A204.1 (cell line): ENCODE measurements at regions not wholly inside any gene's neighbourhood (a gene's known extent, or its start where the extent isn't known, plus 50 kb on each side); places are given as distances from the start of the nearest gene placed in this dataset.

Experiments used
- FAIRE-seq: peaks from 2 replicates; lab custom pipeline; 2012; peaks lifted over from hg19 to GRCh38; lab: Jason Lieb, UNC

DNA sequence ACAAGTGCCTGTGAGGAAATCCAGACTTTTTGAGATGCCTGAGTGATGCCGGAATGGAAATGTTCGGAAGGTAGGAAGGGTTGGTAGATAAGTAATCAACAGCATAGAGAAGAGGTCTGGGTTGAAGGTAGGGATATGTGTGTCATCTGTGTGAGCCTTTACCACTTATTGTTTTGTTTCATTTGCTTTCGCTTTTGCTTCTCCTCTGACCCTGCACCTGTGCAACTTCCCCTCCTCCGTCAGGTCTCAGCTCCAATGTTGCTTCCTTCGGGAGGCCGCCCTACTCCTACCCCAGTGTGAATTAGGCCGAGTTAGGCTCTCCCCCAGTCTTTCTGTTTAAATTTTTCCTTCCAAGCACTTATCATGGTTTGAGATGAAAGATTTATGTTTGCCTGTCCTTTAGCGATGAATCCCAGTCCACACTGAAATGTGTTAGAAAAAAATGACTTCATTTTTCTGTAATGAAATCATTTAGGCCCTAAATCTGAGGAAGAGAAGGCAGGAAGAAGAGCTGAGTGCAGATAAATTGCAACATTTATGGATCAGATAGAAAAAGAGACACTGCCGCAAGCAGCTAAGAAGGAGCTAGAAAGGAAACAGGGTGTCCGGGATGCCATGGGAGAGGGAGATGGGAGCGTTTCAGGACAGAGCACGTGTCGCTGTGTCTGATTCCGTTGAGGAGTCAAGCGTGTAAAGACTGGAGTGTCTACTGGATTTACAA is 139.6 kb upstream of the PELI1 start:
- FAIRE-seq: no peak

DNA sequence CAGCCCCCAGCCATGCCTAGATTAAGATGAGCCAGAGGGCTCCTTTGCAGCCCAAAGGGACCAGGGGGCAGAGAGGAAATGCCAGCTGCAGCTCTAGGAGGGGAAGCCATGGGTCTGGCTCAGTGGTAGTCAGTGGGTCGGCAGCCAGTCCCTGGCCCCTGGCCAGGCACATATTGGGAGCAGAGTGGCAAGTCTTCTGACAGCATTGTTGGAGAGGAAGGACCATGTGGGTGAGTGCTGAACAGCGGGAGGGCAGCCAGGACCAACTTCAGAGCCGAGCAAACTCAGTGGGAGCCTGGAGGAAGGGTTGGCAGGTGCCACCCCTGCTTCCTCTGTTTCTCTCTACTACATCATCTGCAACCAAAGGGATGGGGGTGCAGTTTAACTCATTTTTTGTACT is 140.5 kb upstream of the PELI1 start:
- FAIRE-seq: no peak

DNA sequence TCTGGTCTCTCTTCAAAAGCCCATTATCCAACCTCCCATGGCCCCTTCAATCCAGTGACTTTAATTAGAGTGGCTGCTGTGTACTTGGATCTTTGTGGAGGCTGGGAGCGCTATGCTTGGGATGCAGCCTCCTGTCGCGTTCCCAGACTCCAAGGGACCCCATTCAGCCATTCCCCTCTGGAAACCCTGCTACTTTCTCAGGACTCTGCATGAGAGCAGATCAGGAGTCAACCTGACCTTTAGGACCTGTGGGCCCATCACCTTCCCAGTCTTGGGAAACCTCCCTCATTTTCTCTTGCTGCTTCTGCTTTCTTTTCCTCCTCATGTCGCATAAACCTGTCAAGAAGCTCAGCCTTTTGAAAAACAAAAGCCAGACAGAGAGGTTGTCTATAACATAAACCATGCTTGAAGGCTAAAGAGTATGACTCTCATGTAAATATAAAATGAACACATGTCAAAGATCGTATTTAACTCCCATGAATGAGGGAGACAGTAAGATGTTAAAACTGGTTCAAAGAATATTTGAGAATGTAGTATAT is 143.1 kb upstream of the PELI1 start:
- FAIRE-seq: no peak

DNA sequence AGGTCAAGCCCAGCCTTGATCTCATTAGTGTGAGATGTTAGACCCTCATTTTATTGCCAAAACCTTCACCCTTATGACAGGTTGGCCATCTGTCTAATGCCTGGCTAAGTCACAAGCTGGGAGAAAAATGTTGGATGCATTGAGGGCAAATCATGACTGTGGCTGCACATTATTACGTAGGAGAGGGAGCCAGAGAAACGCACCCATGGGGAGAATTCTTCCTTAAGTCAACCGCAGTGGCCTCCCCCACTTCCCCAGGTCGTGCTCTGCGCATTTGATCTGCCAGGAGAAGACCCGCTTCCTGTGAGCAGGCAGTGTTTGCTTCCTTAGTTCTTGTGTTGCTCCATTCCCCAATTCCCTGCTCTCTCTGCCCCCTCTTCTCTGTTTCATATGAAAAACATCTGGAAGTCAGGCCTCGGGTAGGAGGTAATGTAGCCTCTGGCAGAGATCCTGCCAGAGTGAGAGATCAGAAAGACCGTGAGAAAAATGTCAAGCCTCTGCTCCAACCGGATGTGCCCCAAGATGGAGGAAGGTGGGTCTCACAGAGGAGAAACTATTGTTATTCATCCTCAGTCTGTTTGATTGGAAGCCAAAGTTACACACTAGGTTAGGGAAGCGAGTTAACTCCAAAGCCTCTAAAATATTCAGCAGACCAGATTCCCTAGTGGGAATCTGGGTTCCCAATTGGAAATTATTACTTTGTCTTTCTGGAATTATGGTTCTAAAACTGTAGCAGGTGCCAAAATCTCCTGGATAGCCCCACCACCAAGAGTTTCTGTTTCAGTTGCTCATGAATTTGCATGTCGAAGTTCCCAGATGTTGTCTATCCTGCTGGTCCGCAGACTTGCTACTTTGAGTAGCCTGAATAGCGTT is 144.3 kb upstream of the PELI1 start:
- FAIRE-seq: no peak

DNA sequence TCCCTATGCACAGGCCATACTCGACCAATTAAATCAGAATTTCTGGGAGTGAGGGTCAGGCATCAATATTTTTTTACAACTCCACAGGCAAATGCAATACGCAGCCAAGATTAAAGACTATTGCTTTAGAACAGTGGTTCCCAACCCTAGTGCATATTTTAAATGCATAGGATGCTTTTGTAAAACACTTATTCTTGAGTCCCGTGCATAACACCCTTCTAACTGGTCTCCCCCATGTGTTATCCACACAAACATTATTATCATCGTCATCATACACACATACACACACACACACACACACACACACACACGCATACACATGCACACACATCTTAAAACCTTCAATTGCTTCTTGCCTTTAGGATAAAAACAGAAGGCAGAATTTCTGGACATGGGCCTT is 145.0 kb upstream of the PELI1 start:
- no peak for FAIRE-seq

DNA sequence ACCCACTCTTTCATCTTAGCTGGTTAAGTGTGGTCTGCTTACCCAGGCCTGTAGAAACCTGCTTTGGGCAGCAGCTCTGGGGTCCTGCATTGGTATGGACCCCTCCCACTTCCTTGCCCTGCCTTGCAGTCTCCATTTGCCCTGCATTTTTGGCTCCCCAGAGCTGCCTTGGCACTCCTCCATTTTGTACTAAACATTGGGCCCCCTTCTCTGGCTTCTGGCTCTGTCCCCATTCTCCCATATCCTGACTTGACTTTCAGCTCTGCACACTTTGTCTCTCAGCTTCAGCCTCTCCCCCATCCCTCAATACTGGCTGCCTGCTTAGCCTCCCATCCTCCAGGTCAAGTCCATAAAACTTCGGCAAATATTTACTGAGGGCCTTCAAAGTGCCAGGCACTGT is 145.5 kb upstream of the PELI1 start:
- FAIRE-seq: no peak

DNA sequence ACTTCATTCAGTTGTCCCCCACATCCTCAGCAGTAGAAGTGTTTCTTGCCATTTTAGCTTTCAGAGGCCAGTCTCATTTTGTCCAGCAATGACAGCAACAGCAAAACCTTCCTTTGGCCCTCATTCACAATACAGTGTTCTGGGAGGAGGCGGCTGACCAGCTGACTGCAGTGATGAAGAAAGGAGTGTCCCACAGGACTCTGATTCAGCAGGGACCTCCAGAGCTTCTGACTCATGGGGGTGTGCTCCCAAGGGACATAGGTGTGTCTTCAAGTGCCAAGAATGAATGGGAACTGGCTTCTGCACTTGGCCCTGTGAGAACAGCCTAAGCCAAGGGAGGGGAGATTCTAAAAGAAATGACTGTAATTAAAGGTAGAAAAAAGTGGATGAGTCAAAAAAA is 147.0 kb upstream of the PELI1 start:
- no peak for FAIRE-seq

DNA sequence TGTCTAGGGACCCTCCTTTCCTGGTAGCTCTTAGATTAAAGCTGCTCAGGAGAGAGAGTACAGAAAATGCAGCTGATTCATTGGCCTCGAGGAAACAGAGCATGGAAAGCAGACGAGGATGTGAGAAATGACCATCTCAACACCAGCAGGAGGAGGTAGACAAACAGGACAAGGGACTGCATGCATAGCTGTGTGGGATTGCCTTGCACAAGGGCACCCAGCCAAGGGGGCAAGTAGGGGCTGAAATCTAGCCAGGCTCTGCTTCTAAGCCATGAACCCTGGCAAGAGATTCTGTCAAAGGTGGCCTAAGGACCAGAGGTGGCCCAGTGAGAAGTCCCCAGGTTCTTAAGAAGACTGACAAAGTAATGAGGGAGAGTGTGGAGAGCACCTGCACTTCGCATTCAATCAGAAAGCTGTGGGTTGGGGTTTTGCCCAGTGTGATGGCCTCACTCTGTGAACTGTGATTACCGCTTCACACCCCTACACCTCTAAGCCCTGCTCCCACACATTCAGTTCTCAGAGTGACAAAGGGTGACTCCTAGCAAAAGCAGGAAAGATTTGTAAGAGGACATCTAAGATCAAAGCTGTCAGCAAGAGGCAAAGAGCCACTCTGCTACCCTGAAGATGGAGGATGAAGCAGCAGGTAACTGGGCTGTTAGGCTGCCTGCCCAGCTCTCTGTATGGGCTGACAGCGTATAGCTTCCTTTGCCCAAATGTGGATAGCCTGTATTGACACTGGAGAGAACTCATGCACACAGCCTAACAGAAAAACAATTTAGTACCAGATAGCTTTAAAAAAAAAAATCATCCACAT is 151.3 kb upstream of the PELI1 start:
- no peak for FAIRE-seq

DNA sequence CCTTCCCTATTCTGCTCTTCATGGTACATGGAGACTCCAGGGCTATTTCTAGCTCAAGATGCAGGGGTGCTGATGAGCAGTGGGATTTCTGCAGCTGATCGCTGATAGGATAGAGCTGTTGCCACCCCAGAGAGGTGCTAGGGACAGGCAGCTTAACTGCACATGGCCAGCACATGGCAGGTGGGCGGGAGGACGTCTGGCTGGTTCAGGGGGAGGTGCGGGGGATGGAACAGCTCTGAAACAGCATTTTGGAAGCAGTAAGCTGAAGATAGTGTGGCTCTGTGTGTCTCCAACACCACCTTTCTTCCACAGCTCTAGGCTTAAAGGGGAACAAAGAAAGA is 151.9 kb upstream of the PELI1 start:
- no peak for FAIRE-seq

DNA sequence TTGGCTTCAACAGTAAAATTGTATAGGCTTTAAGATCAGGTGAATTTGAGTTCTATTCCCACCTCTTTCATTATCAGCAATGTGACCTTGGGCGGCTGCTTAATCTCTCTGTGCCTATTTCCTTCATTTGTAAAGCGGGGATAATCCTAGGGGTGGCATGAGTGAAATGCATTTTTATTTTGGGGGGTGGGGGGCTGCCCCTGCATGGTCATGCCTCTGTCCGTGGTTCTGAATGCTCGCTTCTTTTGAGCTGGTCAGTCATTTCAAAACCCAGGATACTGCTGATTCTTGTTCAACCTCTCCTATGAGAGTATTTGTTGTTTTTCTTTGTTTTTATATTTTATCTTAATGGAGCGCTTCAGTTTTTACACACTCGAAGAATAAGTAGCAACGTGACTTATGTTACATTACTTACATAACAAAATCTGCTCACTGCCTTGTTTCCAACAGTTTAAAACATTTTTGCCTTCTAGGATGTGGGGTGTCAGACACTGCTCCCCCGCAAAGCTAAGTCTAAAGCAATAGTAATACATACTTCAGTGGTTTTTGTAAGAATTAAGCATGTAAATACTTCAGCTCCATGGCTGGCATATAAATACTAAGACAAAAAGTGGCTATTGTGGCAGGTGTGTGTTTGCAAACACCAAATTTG is 152.6 kb upstream of the PELI1 start:
- no peak for FAIRE-seq

DNA sequence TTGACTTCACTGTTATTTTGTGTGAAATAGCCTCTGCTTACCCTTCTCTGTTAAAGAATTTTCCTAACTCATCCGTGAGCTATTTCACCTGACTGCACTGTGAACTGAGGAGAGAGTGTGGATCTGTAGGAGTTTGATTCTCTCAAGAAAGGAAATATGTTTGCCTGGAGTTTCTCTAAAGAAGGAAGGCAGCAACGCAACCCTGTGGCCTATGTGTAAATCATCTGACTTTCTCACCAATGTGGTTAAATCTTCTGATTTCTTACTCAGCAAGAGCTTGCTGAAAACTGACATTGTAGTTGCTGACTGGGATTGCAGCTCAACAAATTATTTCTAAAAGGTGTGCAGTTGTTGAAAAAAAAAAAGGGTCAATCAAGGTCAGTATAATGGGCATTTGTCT is 153.9 kb upstream of the PELI1 start:
- FAIRE-seq: no peak

DNA sequence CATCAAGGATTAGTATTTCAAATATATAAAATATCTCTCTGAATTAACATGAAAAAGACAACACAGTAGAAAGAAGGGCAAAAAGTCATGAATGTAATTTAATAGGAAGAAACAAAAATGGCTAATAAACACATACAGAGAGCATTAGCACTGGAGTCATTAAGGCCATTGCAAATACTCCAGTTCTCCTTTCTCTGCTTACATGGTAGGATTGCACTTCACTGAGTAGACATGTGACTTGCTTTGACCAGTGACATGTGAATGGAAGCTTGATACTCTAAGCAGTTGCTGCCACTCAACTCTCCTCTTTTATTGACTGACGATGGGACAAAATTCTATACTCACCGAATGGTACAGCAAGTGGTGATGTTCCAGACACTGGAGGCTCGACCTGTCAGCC is 153.9 kb upstream of the LGALSL start:
- no peak for FAIRE-seq

DNA sequence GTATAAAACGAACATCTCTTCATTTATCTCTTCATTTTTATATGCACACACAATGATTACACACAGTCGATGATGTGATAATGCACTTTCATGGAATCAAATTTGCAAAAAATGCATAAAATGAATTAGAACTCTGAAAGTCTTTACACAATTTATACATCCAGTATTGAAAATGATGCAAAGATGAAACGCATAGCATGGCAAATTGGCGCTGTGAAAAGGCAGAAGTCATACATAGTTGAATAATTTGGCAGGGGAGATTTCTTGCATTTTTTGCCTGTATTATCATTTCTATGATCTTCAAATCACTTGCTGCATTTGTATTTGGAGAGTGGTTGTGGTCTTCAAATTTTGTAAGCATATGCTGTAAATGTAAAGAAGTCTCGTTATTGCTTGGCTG is 150.7 kb upstream of the LGALSL start:
- no peak for FAIRE-seq

DNA sequence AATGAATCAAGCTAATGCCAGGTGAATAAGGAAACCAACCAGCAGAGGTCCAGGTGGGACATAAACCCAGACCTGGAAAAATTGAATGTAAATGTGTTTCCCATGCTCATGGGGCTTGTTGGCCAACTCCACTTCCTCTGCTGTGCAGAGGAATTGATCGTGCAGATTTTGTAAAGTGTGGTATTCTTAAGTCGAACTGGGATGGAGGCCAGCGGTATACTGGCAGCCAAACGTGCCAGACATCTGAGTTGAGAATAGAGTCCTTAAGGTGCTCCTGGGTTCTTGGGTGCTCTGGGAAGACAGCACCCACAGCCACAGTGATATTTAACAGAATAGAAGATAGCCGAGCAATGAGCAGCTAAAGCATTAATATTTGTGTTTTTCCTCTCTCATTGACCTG is 146.5 kb upstream of the LGALSL start:
- FAIRE-seq: no peak

DNA sequence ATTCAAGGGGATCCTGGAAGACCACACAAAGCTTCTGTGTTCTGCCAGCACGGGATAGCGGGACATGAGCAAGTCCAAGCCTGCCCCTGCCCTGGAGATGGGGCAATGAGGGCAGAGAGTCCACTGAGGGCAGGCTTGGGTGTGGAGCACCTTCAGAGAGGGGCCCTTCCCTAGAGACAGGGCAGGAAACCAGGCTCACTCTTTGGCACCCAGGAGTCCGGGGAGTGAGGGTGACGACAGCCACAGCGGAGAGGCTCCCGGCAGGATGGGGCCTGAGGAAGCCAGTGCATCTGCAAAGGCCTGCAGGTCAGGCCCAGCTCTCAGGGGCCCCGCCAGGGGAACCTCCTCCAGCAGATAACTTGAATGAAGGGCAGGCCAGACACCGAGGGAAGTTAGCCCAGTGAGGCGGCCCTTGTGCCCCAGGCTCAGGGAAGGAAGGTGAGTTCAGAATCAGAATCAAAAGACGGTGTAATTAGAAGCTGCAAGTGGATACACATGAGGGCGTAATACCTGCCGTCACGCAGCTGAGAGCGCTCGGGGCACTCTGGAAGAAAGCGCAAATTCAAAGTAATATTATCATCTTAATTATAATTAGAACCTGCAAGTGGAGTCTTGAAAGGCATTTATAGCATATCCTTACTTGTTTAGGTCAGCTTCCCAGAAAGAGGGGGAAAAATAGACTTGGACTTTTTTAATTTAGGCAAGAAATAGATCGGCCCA is 142.6 kb upstream of the LGALSL start:
- FAIRE-seq: no peak

DNA sequence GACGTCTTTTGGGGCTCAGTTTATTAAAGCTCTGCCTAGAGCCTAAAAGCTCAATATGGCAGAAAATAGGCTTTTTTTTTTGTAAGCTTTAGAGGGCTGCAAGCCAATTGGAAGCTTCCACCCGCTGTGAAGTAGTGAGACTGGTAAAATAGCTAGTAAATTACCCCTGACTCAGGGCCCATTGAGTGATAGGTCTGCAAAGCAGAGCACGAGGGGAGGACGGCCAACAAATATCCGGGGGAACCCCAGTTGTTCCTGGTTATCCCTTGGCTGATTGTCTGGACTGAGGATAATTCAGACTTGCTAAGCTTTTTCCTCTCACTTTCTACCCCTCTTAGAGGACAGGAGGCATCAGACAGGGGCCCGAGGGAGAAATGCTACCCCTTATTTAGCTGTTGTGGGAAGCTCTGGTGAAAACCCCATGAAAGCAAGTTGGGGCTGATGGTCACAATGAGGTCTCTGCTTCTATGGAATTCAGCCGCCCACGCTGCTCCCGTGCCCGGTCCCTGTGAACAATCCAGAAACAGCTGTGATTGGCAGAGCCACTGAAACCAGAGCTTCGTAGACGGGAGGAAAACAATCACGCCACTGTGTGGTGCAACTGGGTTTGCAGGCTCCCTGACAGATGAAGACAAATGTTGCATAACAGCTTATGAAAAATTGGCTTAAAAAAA is 141.9 kb upstream of the LGALSL start:
- no peak for FAIRE-seq

DNA sequence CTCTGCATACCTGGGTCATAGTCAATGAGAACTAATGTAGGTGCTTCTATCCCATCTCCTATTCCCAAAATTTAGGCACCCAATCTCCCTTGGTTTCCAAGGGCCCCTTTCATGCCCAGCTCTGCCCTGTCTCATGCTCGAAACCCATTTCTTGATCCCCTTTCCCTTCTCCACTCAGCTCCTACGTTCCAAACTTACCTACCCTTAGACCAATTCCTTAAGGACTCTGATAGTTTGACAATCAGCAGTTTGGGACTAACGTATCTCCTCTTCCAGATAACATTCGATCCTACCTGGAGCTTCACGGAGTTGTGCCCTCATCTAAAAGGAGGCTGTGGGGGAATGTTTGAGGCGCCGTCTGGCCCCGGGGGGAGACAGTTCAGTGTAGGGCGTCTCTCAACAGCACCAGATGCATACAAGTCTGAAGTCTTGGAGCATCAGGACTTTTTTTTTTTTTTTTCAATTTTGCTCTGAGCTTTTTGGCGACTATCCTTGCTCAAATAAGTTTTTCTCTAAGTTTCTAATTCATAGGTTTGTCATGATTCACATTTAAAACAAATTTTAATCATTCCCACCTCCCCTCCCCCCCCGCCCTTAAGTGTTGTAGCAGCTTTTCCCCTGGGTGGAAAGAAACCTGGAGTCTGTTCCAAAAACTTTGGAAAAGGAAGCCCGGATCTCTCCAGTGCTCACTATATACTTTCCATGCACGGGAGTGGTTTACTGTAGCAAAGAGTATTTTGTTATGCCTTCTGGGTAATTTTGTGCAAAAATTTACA is 141.2 kb upstream of the LGALSL start:
- no peak for FAIRE-seq

DNA sequence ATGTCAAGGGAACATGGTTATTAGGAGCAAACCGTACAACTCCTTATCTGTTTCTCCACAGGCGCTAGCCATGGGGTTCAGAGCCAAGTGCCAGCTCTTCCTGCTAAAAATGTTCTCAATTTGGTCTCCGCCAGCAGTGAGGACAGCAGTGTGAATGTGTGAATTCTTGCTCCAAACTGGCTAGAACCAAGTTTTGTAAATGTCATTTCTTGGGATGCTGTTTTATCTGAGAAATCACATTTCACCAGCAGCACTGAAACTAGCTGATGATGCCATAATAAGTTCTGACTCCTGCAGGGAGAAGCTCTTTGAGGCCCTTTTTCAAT is 140.6 kb upstream of the LGALSL start:
- no peak for FAIRE-seq

DNA sequence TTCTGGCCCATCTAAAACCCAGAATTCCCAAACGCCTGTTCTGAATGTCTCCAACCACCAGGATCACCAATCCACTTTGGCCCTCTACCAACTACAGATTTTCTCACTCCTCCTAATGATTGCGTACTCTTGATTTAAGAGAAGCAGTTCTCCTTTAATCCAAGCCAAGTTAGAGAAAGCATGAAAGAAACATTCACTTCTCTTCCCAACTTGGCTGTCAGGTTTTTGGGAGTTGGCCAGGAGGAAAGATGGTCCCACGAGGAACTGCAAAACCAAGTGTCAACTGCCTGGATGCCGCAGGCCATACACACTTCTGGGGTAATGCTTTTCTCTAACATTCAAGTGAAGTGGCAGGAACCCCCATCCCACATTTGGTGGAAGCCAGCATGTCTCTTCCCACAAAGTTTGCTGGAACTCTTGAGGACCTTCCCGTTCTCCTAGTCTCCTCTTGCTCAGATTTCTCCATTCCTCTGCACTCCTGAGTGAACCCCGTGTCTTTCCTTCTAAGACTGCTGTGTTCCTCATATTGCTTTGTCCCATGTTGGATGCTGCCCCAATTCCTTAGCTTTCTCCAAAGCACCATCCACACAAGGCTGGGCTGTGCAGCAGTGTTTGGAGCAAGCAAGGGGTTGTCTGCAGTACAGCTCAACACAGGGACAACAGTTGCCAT is 138.5 kb upstream of the LGALSL start:
- FAIRE-seq: no peak
